Activated T-cell treated with anti-CD3 and anti-CD28 coated beads for 4 hours (primary cell): ENCODE measurements at regions not wholly inside any gene's neighbourhood (a gene's known extent, or its start where the extent isn't known, plus 50 kb on each side); places are given as distances from the start of the nearest gene placed in this dataset.

Source experiments
- DNase-seq: peaks from one replicate; pipeline ENCODE4 v3.0.0-alpha.2; 2020

DNA sequence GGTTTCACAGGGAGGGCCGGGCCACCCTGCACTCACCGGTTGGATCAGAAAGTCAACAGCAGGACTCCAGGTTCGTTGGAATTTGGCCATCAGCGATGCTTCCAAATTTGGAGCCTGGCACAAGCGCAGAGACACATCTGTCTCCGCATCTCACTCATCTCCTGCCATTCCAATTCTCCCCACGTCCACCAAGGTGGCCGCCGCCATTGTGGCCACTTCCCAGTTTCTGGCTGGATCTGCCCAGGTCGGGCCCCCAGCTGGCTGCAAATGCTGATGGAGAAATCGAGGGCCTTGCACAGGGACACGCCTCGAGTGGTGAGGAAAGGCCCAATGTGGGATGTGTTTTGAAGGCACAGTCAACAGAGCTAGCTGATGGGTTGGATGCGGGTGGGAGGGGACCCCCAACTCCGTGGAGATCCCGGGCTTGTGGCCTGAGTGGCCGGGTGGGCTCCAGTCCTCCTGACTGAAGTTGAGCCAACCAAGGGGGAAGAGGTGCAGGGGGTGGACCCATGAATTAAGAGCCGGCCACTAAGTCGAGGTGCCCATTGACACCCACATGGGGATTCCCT is 102.7 kb downstream of the CRYAA start:
- DNase-seq: no peak

DNA sequence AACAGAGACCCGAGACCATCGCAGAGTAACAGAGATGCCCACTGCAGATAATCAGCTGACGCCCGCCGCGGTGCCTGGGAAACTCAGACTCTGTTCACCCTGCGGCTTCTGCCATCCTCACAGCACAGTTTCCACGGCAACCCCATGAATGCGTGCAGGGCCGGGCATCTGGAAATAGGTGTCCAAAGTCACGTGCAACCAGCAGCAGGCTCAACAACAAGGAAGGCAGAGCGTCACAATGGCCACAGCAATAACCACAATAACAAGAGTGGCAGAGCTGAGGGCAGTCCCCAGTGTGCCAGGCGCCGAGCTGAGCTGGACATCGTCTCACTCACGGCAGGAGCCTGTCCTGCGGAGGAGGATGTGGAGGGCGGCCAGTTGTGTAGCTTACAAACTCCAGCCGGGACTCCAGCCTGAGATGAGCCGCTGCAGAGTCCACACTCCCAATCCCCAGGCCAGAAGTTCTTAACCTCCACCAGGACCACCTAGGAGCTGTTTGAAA is 102.0 kb downstream of the CRYAA start:
- no peak for DNase-seq

- DNase-seq: no peak
These were observed 101.3 kb downstream of the CRYAA start for GRCh38 chr21:43269957-43270705.

GRCh38 chr21:43269440-43269839 is 100.6 kb downstream of the CRYAA start:
- peak; percentile 29 for DNase-seq

- DNase-seq: no peak
These were observed 100.0 kb downstream of the CRYAA start for GRCh38 chr21:43268804-43269186.

GRCh38 chr21:43268086-43268803 is 99.4 kb downstream of the CRYAA start:
- DNase-seq: no peak

DNA sequence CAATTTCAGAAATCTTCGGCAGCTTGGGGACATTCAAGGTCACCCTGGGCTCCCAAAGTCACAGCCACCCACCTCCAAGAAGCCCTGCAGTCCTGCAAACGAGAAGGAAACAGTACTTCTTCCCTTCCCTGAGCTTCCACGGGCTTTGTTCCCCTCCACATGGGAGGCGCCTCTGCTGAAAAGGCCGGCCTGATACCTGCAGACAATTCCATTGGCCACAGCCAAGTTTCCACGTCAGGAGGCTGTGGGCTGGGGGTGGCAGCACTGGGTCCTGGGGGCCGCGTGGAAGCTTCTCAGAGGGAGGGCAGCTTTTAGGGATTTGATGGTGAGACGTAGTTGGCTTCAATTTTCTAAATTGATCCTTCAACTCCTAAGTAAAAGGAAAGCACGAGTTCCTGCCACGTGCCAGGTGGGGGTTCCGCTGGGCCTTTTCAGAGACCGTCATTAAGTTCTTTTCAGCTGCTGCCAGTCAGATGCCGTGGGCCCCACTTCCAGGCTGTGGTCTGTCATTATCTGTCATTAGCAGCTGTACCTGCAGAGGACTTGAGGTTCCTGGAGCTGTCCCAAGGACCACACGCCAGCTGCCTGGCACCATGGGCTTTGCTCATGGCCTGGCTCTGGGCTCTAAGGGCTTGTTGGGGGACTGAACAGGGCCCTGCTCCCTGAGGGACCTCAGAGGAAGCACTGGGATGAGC is 98.7 kb downstream of the CRYAA start:
- DNase-seq: no peak

DNA sequence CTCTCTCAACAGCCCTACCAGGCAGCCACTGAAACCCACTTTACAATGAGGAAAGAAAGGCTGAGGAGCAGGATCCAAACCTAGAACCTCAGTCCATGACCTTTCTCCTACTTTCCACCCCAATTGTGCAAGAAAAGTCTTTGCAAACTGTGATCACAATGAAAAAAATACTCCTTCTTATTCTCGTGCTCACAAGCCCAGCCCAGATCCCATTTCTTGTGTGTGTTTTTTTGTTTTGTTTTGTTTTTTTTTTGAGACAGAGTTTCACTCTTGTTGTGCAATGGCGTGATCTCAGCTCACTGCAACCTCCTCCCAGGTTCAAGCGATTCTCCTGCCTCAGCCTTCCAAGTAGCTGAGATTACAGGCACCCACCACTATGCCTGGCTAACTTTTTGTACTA is 97.7 kb downstream of the CRYAA start:
- DNase-seq: no peak

DNA sequence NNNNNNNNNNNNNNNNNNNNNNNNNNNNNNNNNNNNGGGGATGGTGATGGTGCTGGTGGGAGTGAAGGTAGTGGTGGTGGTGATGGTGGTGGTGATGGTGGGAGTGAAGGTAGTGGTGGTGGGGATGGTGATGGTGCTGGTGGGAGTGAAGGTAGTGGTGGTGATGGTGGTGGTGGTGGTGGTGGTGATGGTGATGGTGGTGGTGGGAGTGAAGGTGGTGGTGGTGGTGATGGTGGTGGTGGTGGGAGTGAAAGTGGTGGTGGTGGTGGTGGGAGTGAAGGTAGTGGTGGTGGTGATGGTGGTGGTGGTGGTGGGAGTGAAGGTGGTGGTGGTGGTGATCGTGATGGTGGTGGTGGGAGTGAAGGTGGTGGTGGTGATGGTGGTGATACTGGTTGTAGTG is 93.6 kb downstream of the CRYAA start:
- DNase-seq: no peak
